ENCODE measurements at regions not wholly inside any gene's neighbourhood (a gene's known extent, or its start where the extent isn't known, plus 50 kb on each side); places are given as distances from the start of the nearest gene placed in this dataset.

DNA sequence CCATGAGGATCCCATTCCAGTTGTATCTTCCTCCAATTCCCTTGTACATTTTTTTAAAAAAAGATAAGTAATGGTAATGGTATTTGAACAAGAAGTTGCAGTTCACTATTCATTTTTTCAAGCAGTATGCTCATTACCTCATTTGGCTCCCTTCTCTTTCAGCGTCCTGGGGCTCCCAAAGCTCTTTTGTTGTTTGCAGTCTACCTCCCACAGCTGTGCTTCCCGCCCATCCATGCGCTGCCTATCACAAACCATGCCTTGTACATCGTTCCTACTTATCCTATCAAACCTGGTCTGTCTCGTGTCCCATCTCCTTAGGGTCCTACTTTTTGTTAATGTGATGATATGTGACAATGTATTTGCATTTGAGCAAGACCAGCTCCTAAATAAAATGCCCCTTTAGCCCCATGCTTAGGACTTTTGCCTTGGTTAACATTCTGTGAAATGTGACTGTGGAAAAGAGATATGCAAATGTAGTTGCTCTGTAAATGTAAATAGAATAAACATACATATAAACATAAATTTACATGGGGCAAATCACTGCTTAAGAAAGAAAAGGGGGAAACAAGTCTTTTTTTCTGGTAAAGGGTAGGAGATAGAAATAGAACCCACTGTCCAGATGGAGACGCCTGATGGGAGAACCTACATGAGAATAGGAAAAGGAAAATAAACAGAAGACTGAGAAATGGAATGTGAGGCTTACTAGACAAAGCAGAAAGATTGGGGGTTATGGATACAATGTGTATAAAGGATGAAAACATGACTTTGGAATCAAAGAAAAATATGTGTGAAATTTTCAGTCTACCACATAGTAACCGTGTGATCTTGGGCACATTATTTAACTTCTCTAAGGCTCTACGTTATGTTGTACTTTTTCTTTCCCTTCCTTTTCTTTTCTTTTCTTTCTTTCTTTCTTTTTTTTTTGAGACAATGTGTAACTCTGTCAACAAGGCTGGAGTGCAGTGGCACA, 59.8 kb upstream of the PLXNA2 start:
- TF ChIP-seq NFIC (IDR thresholded peaks at IDR 0.05) (no peak), EP300 (IDR thresholded peaks at IDR 0.05; ENCODE audit: borderline replicate concordance) (no peak), FOXM1 (IDR thresholded peaks at IDR 0.05; ENCODE audit: borderline replicate concordance, low read depth) (no peak)

All from Ishikawa (cell line).